ENCODE measurements at regions not wholly inside any gene's neighbourhood (a gene's known extent, or its start where the extent isn't known, plus 50 kb on each side); places are given as distances from the start of the nearest gene placed in this dataset.

GRCh38 chr6:103175056-103175455 lies 1684.7 kb downstream of the HACE1 start:
- no peak for TF ChIP-seq CTCF (IDR thresholded peaks at IDR 0.05; ENCODE audit: low read depth, low read length, missing input control)
- TF ChIP-seq YY1 (IDR thresholded peaks at IDR 0.05): no peak

Measured in liver (tissue), 2 donors.